ENCODE measurements at regions not wholly inside any gene's neighbourhood (a gene's known extent, or its start where the extent isn't known, plus 50 kb on each side); places are given as distances from the start of the nearest gene placed in this dataset.

GRCh38 chr1:55702064-55702463 is 486.9 kb upstream of the USP24 start:
- H3K9me3 ChIP-seq (ENCODE audit: insufficient read depth, low read length), result no peaks in the 10 kb centered on the region
- H3K36me3 ChIP-seq (replicated peaks; ENCODE audit: low read depth, low read length), result no peaks in the 10 kb centered on the region
- H3K9ac ChIP-seq (ENCODE audit: low read length), result no peak overlapping the region
- no peaks in the 10 kb centered on the region for H3K4me1 ChIP-seq (ENCODE audit: low read length)
- H3K79me2 ChIP-seq (ENCODE audit: low read length), result no peaks in the 10 kb centered on the region
- H3K27ac ChIP-seq (ENCODE audit: low read length), result no peak overlapping the region
- no peaks in the 10 kb centered on the region for H3K27me3 ChIP-seq (ENCODE audit: low read depth, low read length)
- no peak overlapping the region for H2AFZ ChIP-seq (ENCODE audit: low read depth, low read length)
- H3K4me3 ChIP-seq (ENCODE audit: low read length), result no peak overlapping the region
- H3K4me2 ChIP-seq (ENCODE audit: low read length), result no peak overlapping the region
- H4K20me1 ChIP-seq (ENCODE audit: insufficient read depth, low read length), result no peaks in the 10 kb centered on the region
- TF ChIP-seq CTCF (IDR thresholded peaks at IDR 0.05; ENCODE audit: low read depth, low read length), result peak; percentile 41
- TF ChIP-seq EZH2phosphoT487 (IDR thresholded peaks at IDR 0.05; ENCODE audit: low read depth), result no peak

- TF ChIP-seq EZH2phosphoT487 (IDR thresholded peaks at IDR 0.05; ENCODE audit: low read depth) (no peak), CTCF (IDR thresholded peaks at IDR 0.05; ENCODE audit: low read depth, low read length) (no peak)
- Histone ChIP-seq H3K9me3 (ENCODE audit: insufficient read depth, low read length) (no peaks in the 10 kb centered on the region), H3K4me2 (ENCODE audit: low read length) (no peak overlapping the region), H3K36me3 (replicated peaks; ENCODE audit: low read depth, low read length) (no peaks in the 10 kb centered on the region), H3K27me3 (ENCODE audit: low read depth, low read length) (no peaks in the 10 kb centered on the region), H3K4me3 (ENCODE audit: low read length) (no peak overlapping the region), H2AFZ (ENCODE audit: low read depth, low read length) (no peak overlapping the region), H3K27ac (ENCODE audit: low read length) (no peak overlapping the region), H3K79me2 (ENCODE audit: low read length) (no peaks in the 10 kb centered on the region), H3K4me1 (ENCODE audit: low read length) (no peaks in the 10 kb centered on the region), H3K9ac (ENCODE audit: low read length) (no peak overlapping the region), H4K20me1 (ENCODE audit: insufficient read depth, low read length) (no peaks in the 10 kb centered on the region)
Observed at GRCh38 chr1:55700359-55701130, 485.4 kb upstream of the USP24 start.

- no peaks in the 10 kb centered on the region for H3K27me3 ChIP-seq (ENCODE audit: low read depth, low read length)
Observed at GRCh38 chr1:55699228-55699627, 484.1 kb upstream of the USP24 start.

More at GRCh38 chr1:55699228-55699627, 484.1 kb upstream of the USP24 start:
- no peaks in the 10 kb centered on the region for H3K79me2 ChIP-seq (ENCODE audit: low read length)
- no peak overlapping the region for H3K27ac ChIP-seq (ENCODE audit: low read length)
- no peaks in the 10 kb centered on the region for H4K20me1 ChIP-seq (ENCODE audit: insufficient read depth, low read length)
- H3K9ac ChIP-seq (ENCODE audit: low read length), result no peak overlapping the region
- no peak for TF ChIP-seq EZH2phosphoT487 (IDR thresholded peaks at IDR 0.05; ENCODE audit: low read depth)
- no peak for TF ChIP-seq CTCF (IDR thresholded peaks at IDR 0.05; ENCODE audit: low read depth, low read length)
- H3K9me3 ChIP-seq (ENCODE audit: insufficient read depth, low read length), result no peaks in the 10 kb centered on the region
- no peak overlapping the region for H3K4me3 ChIP-seq (ENCODE audit: low read length)
- no peak overlapping the region for H3K4me2 ChIP-seq (ENCODE audit: low read length)
- no peaks in the 10 kb centered on the region for H3K36me3 ChIP-seq (replicated peaks; ENCODE audit: low read depth, low read length)
- no peak overlapping the region for H2AFZ ChIP-seq (ENCODE audit: low read depth, low read length)
- no peaks in the 10 kb centered on the region for H3K4me1 ChIP-seq (ENCODE audit: low read length)

Measured in OCI-LY3 (cell line).